PFSK-1 (cell line): ENCODE measurements at regions not wholly inside any gene's neighbourhood (a gene's known extent, or its start where the extent isn't known, plus 50 kb on each side); places are given as distances from the start of the nearest gene placed in this dataset.

Experiments used
- FOXP2 ChIP-seq: optimal IDR thresholded peaks from 2 replicates; pipeline ENCODE3; 2011; ENCODE audit warnings: borderline replicate concordance, control low read depth, inconsistent platforms; ENCODE audit not compliant: insufficient read depth; ENCODE audit errors: extremely low read length, extremely low read depth
- POLR2AphosphoS5 ChIP-seq: IDR thresholded peaks from 2 replicates; pipeline ENCODE4 v1.6.1; 2012; ENCODE audit warnings: low read depth, mild to moderate bottlenecking, control low read depth, low read length, moderate library complexity
- REST ChIP-seq, 2 experiments: IDR thresholded peaks; 2 replicates each; pipeline versions ENCODE4 v1.6.1 to v1.8.0; 2011 to 2012; ENCODE audit warnings: low read depth in 2 of 2, low read length in 2 of 2, control low read depth in 1 of 2, inconsistent platforms in 1 of 2, mild to moderate bottlenecking in 1 of 2, moderate library complexity in 1 of 2; ENCODE audit not compliant: insufficient read depth in 1 of 2
- SIN3A ChIP-seq: IDR thresholded peaks from 2 replicates; pipeline ENCODE4 v1.6.1; 2012; ENCODE audit warnings: mild to moderate bottlenecking, low read length, moderate library complexity, borderline replicate concordance; ENCODE audit not compliant: insufficient read depth
- TAF1 ChIP-seq: IDR thresholded peaks from 2 replicates; pipeline ENCODE4 v1.6.1; 2012; ENCODE audit warnings: low read length, control low read depth, borderline replicate concordance; ENCODE audit not compliant: insufficient read depth

DNA sequence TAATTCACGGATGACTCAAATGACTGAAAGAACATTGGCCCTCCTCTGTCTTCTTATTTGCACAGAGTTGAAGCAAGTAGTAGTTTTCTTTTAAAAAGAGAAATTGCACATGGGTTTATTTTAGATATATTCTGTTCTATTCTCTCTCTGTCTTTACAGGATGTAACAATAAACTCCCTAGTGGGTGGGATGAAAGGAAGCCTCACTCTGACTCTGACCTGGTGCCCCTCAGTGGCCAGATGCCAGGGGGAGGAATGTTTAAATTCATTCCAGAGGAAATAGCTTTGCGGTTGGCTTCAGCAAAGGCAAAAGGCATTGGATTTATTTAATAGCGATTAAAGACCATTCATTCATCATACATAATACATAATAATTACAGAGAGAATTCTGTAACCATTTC lies 156.4 kb upstream of the MTPN start:
- no peak for TF ChIP-seq POLR2AphosphoS5
- no peak for TF ChIP-seq SIN3A
- no peak for TF ChIP-seq TAF1
- no peak for TF ChIP-seq REST (IDR thresholded peaks at IDR 0.05; ENCODE audit: insufficient read depth in 1 of 2, low read depth in 2 of 2, low read length in 2 of 2)
- TF ChIP-seq FOXP2, result no peak

GRCh38 chr7:136131304-136131630 lies 154.1 kb upstream of the MTPN start:
- no peak for TF ChIP-seq SIN3A
- no peak for TF ChIP-seq TAF1
- no peak for TF ChIP-seq REST (IDR thresholded peaks at IDR 0.05; ENCODE audit: insufficient read depth in 1 of 2, low read depth in 2 of 2, low read length in 2 of 2)
- TF ChIP-seq POLR2AphosphoS5, result no peak
- no peak for TF ChIP-seq FOXP2

DNA sequence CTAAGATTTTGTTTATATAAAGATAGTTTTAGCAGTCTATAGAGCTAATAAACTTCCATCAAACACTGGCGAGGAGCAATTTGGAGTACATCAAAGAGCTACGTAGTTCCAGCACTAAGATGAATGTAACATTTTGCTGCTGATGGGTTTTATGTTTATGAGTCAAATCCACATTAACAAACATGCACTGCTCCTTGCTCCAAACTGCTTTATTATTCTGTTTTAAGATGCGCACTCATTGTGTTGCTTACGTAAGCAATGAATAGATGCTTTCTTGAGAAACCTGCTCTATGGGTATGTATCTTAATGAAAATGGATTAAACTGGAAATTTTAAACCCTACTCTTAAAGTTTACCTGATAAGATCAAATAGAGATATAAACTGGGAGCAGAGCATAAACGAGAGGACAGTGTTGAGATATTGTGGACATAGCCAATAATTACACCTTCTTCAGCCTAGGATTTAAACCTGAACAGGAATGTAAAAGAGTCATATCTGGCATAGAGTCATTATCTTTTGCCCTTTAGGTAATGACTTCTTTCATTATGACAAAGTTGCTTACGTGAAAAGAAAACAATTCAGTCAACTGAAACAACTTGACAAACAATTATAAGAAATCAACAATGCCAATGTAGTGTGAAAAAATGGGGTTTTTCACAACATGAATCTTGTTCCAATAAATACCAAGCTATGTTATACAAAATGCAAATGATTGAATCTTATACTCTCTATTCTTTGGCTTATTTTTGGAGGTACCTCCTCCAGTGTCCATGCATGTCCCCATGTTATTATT lies 153.5 kb upstream of the MTPN start:
- TF ChIP-seq POLR2AphosphoS5 (no peak), SIN3A (no peak), FOXP2 (no peak), REST (IDR thresholded peaks at IDR 0.05; ENCODE audit: insufficient read depth in 1 of 2, low read depth in 2 of 2, low read length in 2 of 2) (no peak), TAF1 (no peak)

- TF ChIP-seq POLR2AphosphoS5 (no peak), TAF1 (no peak), REST (IDR thresholded peaks at IDR 0.05; ENCODE audit: insufficient read depth in 1 of 2, low read depth in 2 of 2, low read length in 2 of 2) (no peak), FOXP2 (no peak), SIN3A (no peak)
Measured at GRCh38 chr7:136128050-136128449, 150.9 kb upstream of the MTPN start.

DNA sequence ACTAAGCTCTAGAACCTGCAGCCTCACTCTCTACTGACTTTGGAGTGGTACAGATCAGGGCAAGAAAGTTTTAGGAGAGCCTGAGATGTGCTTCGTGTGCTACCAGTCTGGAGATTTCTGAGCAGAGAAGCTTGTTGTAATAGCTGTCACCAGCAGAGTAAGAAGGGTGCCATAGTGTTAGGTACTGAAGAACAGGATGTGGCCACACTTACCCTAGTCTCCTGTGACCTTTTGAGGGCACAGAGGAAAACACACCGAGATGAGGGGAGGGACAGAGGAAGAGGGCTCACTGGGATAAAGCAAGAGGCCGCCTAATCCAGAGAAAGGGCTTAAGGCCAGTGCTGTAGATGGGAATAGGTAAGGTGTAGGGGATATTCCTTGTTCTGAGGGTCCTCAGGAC lies 146.2 kb upstream of the MTPN start:
- TF ChIP-seq POLR2AphosphoS5 (no peak), TAF1 (no peak), REST (IDR thresholded peaks at IDR 0.05; ENCODE audit: insufficient read depth in 1 of 2, low read depth in 2 of 2, low read length in 2 of 2) (no peak), SIN3A (no peak), FOXP2 (no peak)
